GM18861 (cell line): ENCODE measurements at regions not wholly inside any gene's neighbourhood (a gene's known extent, or its start where the extent isn't known, plus 50 kb on each side); places are given as distances from the start of the nearest gene placed in this dataset.

Experiments used
- ATAC-seq: cut with Tn5 transposase; IDR thresholded peaks from one replicate; pipeline ENCODE4 v1.9.1; 2021; ENCODE audit not compliant: unreplicated experiment

GRCh38 chr2:106628377-106628776 is 141.2 kb downstream of the CD8B2 start:
- ATAC-seq, result no peak

GRCh38 chr2:106629981-106630380 is 142.8 kb downstream of the CD8B2 start:
- no peak for ATAC-seq

GRCh38 chr2:106631281-106631680 is 144.1 kb downstream of the CD8B2 start:
- no peak for ATAC-seq

GRCh38 chr2:106638043-106638442 is 150.9 kb downstream of the CD8B2 start:
- no peak for ATAC-seq

GRCh38 chr2:106638580-106638979 is 151.4 kb downstream of the CD8B2 start:
- no peak for ATAC-seq

GRCh38 chr2:106642679-106643078 is 155.5 kb downstream of the CD8B2 start:
- ATAC-seq, result no peak

- no peak for ATAC-seq
Measured at GRCh38 chr2:106644623-106645022, 157.5 kb downstream of the CD8B2 start.

- ATAC-seq, result no peak
Measured at GRCh38 chr2:106646605-106647004, 159.4 kb downstream of the CD8B2 start.

GRCh38 chr2:106649306-106649705 is 162.1 kb downstream of the CD8B2 start:
- no peak for ATAC-seq

- no peak for ATAC-seq
Measured at GRCh38 chr2:106653465-106653864, 166.3 kb downstream of the CD8B2 start.

GRCh38 chr2:106658616-106659015 is 171.5 kb downstream of the CD8B2 start:
- ATAC-seq, result no peak

- peak; percentile 94 for ATAC-seq
Measured at GRCh38 chr2:106664669-106665068, 177.5 kb downstream of the CD8B2 start.

GRCh38 chr2:106667478-106668070 is 180.4 kb downstream of the CD8B2 start:
- no peak for ATAC-seq

- no peak for ATAC-seq
Measured at GRCh38 chr2:106685180-106685897, 198.2 kb downstream of the CD8B2 start.

- ATAC-seq, result no peak
Measured at GRCh38 chr2:106686814-106687213, 199.2 kb downstream of the ST6GAL2 start.

GRCh38 chr2:106694964-106695470 is 190.9 kb downstream of the ST6GAL2 start:
- no peak for ATAC-seq

- ATAC-seq, result no peak
Measured at GRCh38 chr2:106695919-106696318, 190.0 kb downstream of the ST6GAL2 start.

- ATAC-seq, result no peak
Measured at GRCh38 chr2:106700616-106701015, 185.4 kb downstream of the ST6GAL2 start.

GRCh38 chr2:106701203-106702022 is 184.6 kb downstream of the ST6GAL2 start:
- no peak for ATAC-seq

- no peak for ATAC-seq
Measured at GRCh38 chr2:106703161-106703560, 182.8 kb downstream of the ST6GAL2 start.

- ATAC-seq, result no peak
Measured at GRCh38 chr2:106704798-106705197, 181.2 kb downstream of the ST6GAL2 start.

GRCh38 chr2:106705877-106706276 is 180.1 kb downstream of the ST6GAL2 start:
- no peak for ATAC-seq
